ENCODE measurements at regions not wholly inside any gene's neighbourhood (a gene's known extent, or its start where the extent isn't known, plus 50 kb on each side); places are given as distances from the start of the nearest gene placed in this dataset.

DNA sequence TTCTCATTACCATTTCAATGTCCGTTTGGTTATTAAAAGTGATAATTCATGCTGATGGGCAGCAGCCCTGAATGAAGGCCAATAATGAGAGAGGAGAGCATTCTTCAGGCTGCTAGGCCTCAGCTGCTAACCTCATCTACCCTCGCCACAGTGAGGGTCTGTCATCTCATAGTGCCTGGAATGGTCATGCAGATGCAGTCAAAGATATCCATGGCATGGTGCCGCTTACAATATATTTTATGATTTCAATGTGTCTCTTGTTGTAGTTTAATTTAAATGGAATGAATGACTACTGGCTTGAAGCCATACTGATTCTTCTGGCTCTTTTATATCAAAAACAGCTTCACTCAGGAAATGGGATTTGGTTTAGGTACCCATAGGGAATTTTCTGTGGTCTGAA, 126.9 kb downstream of the SLC16A9 start:
- H3K27ac ChIP-seq (ENCODE audit: low read length): no peak overlapping the region
- no peak overlapping the region for H3K4me3 ChIP-seq (ENCODE audit: low read length)
- H3K9me3 ChIP-seq (ENCODE audit: low read length): no peaks in the 10 kb centered on the region
- no peaks in the 10 kb centered on the region for H3K9me2 ChIP-seq (ENCODE audit: insufficient read depth, low read length)
- TF ChIP-seq SMC3 (conservative IDR thresholded peaks at IDR 0.05; ENCODE audit: poor library complexity) (no peak), EP300 (conservative IDR thresholded peaks at IDR 0.05; ENCODE audit: poor library complexity, severe bottlenecking) (no peak), POLR2AphosphoS5 (IDR thresholded peaks at IDR 0.05) (no peak), TAF1 (IDR thresholded peaks at IDR 0.05; ENCODE audit: low read depth) (no peak), EZH2 (IDR thresholded peaks at IDR 0.05; ENCODE audit: borderline replicate concordance, insufficient read depth, low read length, poor library complexity, severe bottlenecking) (no peak), RAD21 (conservative IDR thresholded peaks at IDR 0.05) (no peak), MXI1 (conservative IDR thresholded peaks at IDR 0.05; ENCODE audit: poor library complexity, severe bottlenecking) (no peak)
- TF ChIP-seq, protein P1, sequence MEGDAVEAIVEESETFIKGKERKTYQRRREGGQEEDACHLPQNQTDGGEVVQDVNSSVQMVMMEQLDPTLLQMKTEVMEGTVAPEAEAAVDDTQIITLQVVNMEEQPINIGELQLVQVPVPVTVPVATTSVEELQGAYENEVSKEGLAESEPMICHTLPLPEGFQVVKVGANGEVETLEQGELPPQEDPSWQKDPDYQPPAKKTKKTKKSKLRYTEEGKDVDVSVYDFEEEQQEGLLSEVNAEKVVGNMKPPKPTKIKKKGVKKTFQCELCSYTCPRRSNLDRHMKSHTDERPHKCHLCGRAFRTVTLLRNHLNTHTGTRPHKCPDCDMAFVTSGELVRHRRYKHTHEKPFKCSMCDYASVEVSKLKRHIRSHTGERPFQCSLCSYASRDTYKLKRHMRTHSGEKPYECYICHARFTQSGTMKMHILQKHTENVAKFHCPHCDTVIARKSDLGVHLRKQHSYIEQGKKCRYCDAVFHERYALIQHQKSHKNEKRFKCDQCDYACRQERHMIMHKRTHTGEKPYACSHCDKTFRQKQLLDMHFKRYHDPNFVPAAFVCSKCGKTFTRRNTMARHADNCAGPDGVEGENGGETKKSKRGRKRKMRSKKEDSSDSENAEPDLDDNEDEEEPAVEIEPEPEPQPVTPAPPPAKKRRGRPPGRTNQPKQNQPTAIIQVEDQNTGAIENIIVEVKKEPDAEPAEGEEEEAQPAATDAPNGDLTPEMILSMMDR (IDR thresholded peaks at IDR 0.05; ENCODE audit: poor library complexity, severe bottlenecking): no peak
- TF ChIP-seq, protein P2, sequence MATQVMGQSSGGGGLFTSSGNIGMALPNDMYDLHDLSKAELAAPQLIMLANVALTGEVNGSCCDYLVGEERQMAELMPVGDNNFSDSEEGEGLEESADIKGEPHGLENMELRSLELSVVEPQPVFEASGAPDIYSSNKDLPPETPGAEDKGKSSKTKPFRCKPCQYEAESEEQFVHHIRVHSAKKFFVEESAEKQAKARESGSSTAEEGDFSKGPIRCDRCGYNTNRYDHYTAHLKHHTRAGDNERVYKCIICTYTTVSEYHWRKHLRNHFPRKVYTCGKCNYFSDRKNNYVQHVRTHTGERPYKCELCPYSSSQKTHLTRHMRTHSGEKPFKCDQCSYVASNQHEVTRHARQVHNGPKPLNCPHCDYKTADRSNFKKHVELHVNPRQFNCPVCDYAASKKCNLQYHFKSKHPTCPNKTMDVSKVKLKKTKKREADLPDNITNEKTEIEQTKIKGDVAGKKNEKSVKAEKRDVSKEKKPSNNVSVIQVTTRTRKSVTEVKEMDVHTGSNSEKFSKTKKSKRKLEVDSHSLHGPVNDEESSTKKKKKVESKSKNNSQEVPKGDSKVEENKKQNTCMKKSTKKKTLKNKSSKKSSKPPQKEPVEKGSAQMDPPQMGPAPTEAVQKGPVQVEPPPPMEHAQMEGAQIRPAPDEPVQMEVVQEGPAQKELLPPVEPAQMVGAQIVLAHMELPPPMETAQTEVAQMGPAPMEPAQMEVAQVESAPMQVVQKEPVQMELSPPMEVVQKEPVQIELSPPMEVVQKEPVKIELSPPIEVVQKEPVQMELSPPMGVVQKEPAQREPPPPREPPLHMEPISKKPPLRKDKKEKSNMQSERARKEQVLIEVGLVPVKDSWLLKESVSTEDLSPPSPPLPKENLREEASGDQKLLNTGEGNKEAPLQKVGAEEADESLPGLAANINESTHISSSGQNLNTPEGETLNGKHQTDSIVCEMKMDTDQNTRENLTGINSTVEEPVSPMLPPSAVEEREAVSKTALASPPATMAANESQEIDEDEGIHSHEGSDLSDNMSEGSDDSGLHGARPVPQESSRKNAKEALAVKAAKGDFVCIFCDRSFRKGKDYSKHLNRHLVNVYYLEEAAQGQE (IDR thresholded peaks at IDR 0.05; ENCODE audit: borderline replicate concordance): no peak
- no peaks in the 10 kb centered on the region for H3F3A ChIP-seq (ENCODE audit: insufficient read depth, low read length, poor library complexity, severe bottlenecking)
- no peaks in the 10 kb centered on the region for H3K36me3 ChIP-seq (ENCODE audit: insufficient read depth, low read length)
- no peaks in the 10 kb centered on the region for H3K27me3 ChIP-seq (ENCODE audit: insufficient read depth, low read depth, low read length)
- no peaks in the 10 kb centered on the region for H3K79me2 ChIP-seq (replicated peaks; ENCODE audit: insufficient read depth, low read length)
- no peak overlapping the region for H3K4me2 ChIP-seq (ENCODE audit: low read length)
- no peak overlapping the region for H2AFZ ChIP-seq (ENCODE audit: low read depth, low read length)
- no peak overlapping the region for H3K9ac ChIP-seq (ENCODE audit: low read length)
- H4K20me1 ChIP-seq (ENCODE audit: insufficient read depth): no peaks in the 10 kb centered on the region

DNA sequence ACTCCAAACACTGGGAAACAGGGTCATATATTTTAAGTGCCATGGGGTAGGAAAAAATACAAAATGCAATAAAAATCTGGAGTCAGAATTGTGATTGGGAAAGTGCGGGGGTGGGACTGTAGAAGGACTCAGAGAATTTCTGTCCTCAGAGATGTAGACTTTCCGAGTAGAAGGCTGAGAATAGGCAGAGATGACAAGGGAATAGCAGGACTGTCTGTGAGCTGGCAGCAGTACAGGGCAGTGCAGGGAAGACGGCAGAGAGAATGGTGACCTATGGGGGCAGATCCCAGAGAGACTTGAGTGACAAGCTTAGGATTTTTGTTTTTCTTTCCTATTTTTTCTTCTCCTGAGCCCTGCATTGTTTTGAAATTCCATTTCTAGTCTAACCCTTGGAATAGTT, 127.6 kb downstream of the SLC16A9 start:
- H3K27ac ChIP-seq (ENCODE audit: low read length): no peak overlapping the region

More for the DNA sequence above, 127.6 kb downstream of the SLC16A9 start:
- Histone ChIP-seq H3K9me2 (ENCODE audit: insufficient read depth, low read length) (no peaks in the 10 kb centered on the region), H3K4me3 (ENCODE audit: low read length) (no peak overlapping the region), H3K9ac (ENCODE audit: low read length) (no peak overlapping the region), H2AFZ (ENCODE audit: low read depth, low read length) (no peak overlapping the region), H4K20me1 (ENCODE audit: insufficient read depth) (no peaks in the 10 kb centered on the region), H3K36me3 (ENCODE audit: insufficient read depth, low read length) (no peaks in the 10 kb centered on the region), H3K9me3 (ENCODE audit: low read length) (no peaks in the 10 kb centered on the region), H3K4me2 (ENCODE audit: low read length) (no peak overlapping the region), H3K27me3 (ENCODE audit: insufficient read depth, low read depth, low read length) (no peaks in the 10 kb centered on the region), H3K79me2 (replicated peaks; ENCODE audit: insufficient read depth, low read length) (no peaks in the 10 kb centered on the region), H3F3A (ENCODE audit: insufficient read depth, low read length, poor library complexity, severe bottlenecking) (no peaks in the 10 kb centered on the region)
- no peak for TF ChIP-seq MXI1 (conservative IDR thresholded peaks at IDR 0.05; ENCODE audit: poor library complexity, severe bottlenecking)
- no peak for TF ChIP-seq SMC3 (conservative IDR thresholded peaks at IDR 0.05; ENCODE audit: poor library complexity)
- no peak for TF ChIP-seq TAF1 (IDR thresholded peaks at IDR 0.05; ENCODE audit: low read depth)
- TF ChIP-seq, protein P1 (IDR thresholded peaks at IDR 0.05; ENCODE audit: poor library complexity, severe bottlenecking): no peak
- TF ChIP-seq, protein P2 (IDR thresholded peaks at IDR 0.05; ENCODE audit: borderline replicate concordance): no peak
- no peak for TF ChIP-seq POLR2AphosphoS5 (IDR thresholded peaks at IDR 0.05)
- TF ChIP-seq RAD21 (conservative IDR thresholded peaks at IDR 0.05): no peak
- no peak for TF ChIP-seq EP300 (conservative IDR thresholded peaks at IDR 0.05; ENCODE audit: poor library complexity, severe bottlenecking)
- no peak for TF ChIP-seq EZH2 (IDR thresholded peaks at IDR 0.05; ENCODE audit: borderline replicate concordance, insufficient read depth, low read length, poor library complexity, severe bottlenecking)

Data from neural cell (in vitro differentiated cells).